AG09309 (cell line): ENCODE measurements at regions not wholly inside any gene's neighbourhood (a gene's known extent, or its start where the extent isn't known, plus 50 kb on each side); places are given as distances from the start of the nearest gene placed in this dataset.

ENCODE experiments used
- DNase-seq: peaks from one replicate; pipeline ENCODE4 v3.0.0-alpha.2; 2010; ENCODE audit warnings: low read depth
- H3K4me3 ChIP-seq: 2 replicates; pipeline ENCODE4 v1.5.1; 2011; ENCODE audit warnings: mild to moderate bottlenecking, low read depth, low read length, moderate library complexity; ENCODE audit not compliant: control insufficient read depth
- CTCF ChIP-seq: IDR thresholded peaks from 2 replicates; pipeline ENCODE4 v1.5.1; 2011; ENCODE audit warnings: mild to moderate bottlenecking, low read depth, low read length, inconsistent platforms; ENCODE audit not compliant: insufficient read depth, control insufficient read depth; ENCODE audit errors: missing control alignments

- DNase-seq, result peak; percentile 42
These were observed 203.5 kb upstream of the E2F8 start for GRCh38 chr11:19444231-19444630.

GRCh38 chr11:19442554-19442910 is 201.8 kb upstream of the E2F8 start:
- no peak overlapping the region for H3K4me3 ChIP-seq
- no peak for DNase-seq

More at GRCh38 chr11:19444231-19444630, 203.5 kb upstream of the E2F8 start:
- H3K4me3 ChIP-seq, result no peak overlapping the region
- TF ChIP-seq CTCF, result no peak

DNA sequence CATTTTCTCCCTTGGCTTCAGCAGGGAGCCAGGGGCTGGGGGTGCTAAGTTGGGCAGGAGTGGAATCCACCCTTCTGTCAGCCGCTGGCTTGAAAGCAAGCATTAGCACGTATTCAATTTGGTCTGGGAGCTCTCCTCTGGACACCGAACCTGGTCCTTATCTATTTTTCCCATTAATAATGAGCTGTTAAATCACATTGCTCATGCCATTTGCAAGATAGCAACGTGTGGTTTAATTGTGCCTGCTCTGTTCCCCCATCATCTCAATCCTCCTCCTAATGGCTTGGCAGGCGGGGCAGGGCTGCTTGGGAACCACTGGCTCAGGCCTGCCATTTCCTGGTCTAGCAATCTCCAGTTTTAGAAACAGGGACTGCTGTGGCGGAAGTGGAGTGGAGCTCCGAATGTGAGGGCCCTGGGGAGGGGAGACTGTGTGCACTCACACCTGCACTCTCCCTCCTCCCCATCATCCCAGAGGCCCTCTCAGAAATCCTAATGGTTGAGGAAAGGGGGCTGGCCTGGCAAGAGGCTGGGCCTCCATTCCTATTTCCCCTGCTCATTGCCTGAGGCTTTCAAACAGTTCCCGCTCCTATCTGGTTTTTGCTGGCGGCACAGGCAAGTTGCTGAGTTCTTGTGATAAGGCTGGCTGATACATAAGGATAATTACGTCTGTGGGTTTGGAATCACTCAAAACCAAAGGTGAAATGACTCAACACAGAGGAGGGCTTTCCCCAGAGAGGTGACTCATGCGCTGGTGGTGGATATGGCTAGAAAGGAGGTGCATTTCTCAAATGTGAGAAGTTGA is 201.2 kb upstream of the E2F8 start:
- H3K4me3 ChIP-seq, result no peak overlapping the region
- TF ChIP-seq CTCF, result no peak
- DNase-seq, result peak; percentile 62

More at GRCh38 chr11:19442554-19442910, 201.8 kb upstream of the E2F8 start:
- no peak for TF ChIP-seq CTCF

DNA sequence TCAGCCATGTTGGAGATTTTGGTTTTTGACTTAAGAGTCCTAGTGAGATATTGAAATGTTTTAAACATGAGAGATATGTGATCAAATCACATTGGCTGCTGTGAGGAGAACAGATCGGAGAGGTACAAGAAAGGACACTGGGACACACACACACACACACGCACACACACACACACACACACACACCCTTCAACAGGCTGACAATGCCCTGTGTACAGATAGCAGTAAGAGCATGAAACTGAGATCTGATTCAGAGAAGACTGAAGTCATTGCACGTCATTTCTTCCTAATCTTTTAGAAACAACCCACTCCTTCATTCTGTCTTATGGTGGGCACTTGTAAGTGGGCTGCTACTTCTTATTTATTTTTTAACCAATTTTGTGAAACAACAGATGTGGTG is 200.5 kb upstream of the E2F8 start:
- H3K4me3 ChIP-seq, result no peak overlapping the region
- no peak for DNase-seq
- TF ChIP-seq CTCF, result no peak

DNA sequence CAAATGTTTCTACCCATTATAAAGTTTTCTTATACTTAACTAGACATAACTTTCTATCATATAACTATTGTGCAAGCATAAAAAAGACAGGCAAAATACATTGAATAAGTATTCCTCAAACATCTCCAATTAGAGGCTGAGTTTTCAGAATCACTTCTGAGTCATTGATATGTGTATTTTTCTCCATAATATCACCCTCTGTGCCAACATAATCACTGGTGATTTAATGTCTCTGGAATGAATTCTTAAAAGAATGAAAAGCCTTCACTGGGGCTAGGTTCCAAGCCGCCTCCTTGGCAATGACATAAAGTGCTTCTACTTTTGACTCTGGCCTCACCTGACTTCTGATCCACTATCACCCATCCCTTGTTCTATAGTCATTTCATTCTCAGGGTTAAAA is 197.0 kb upstream of the E2F8 start:
- DNase-seq, result no peak
- no peak for TF ChIP-seq CTCF
- H3K4me3 ChIP-seq, result no peak overlapping the region

DNA sequence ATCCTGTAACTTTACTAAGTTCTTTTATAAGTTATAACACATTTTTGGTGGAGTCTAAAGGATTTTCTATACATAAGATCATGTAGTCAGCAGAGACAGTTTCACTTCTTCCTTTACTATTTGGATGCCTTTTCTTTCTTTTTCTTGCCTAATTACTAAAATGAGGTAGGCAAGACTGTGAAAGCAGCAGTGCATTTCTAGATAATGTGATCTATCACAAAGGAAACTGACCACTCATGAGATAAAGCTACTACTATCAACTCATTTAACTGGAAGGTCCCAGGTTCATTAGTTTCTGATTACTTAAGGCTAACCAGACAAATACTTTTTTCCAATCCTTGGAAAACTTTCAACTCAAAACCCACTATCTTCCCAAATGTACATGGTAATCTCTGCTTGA is 196.2 kb upstream of the E2F8 start:
- TF ChIP-seq CTCF, result no peak
- DNase-seq, result no peak
- no peak overlapping the region for H3K4me3 ChIP-seq

DNA sequence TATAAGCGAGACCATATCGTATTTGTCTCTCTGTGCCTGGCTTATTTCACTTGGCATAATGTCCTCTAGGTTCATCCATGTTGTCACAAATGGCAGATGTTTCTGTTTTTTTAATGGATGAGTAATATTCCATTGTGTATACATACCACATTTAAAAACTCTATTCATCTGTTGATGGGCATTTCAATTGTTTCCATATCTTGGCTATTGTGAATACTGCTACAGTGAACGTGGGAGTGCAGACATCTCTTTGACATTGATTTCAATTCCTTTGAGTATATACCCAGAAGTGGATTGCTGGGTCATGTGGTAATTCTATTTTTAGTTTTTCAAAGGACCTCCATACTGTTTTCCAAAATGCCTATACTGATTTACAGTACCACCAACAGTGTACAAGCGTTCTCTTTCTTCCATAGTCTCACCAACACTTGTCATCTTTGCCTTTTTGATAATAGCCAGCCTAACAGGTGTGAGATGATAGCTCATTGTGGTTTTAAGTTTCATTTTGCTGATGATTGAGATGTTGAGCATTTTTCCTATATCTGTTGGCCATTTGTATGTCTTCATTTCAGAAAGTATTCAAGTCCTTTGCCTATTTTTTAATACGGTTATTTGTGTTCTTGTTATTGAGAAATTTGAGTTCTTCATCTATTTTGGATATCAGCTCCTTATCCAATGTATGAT is 194.7 kb upstream of the E2F8 start:
- no peak for TF ChIP-seq CTCF
- no peak for DNase-seq
- no peak overlapping the region for H3K4me3 ChIP-seq
